GM10248 (cell line): ENCODE measurements at regions not wholly inside any gene's neighbourhood (a gene's known extent, or its start where the extent isn't known, plus 50 kb on each side); places are given as distances from the start of the nearest gene placed in this dataset.

Source experiments
- CTCF ChIA-PET: fragments of 300-600 bp; sonication (Branson Sonifier 250); formaldehyde crosslinking; extraction: SDS; loops from one replicate; lab custom pipeline; 2021; ENCODE audit warnings: antibody characterized with exemption; lab: Yijun Ruan, JAX
- POLR2A ChIA-PET: fragments of 350-650 bp; sonication (Branson Sonifier 250); formaldehyde crosslinking; extraction: SDS; loops from one replicate; lab custom pipeline; 2020; ENCODE audit warnings: antibody characterized with exemption; lab: Yijun Ruan, JAX
- DNase-seq: peaks from one replicate; pipeline ENCODE4 v3.0.0; 2012; ENCODE audit errors: extremely low spot score
- TF ChIP-seq, protein P1 (sequence below): IDR thresholded peaks from 2 replicates; pipeline ENCODE4 v1.5.1; 2012; ENCODE audit warnings: mild to moderate bottlenecking, low read depth; ENCODE audit errors: extremely low read depth, missing control alignments, control extremely low read depth

DNA sequence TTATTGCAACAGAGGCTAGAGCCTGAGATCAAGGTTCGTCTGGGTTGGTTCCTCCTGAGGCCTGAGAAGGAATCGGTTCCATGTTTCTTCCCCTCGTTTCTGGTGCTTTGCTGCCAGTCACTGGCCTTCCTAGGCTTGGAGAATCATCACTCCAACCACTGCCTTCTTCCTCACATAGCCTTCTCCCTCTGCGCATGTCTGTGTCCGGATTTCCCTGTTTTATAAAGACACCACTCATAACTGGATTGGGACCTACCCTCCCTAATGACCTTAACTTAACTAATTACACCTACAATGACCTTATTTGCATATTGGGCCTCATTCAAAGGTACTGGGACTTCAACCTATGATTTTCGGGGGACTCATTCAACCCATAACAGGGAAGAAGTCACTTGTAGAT, 119.8 kb upstream of the CCDC68 start:
- TF ChIP-seq, protein P1, sequence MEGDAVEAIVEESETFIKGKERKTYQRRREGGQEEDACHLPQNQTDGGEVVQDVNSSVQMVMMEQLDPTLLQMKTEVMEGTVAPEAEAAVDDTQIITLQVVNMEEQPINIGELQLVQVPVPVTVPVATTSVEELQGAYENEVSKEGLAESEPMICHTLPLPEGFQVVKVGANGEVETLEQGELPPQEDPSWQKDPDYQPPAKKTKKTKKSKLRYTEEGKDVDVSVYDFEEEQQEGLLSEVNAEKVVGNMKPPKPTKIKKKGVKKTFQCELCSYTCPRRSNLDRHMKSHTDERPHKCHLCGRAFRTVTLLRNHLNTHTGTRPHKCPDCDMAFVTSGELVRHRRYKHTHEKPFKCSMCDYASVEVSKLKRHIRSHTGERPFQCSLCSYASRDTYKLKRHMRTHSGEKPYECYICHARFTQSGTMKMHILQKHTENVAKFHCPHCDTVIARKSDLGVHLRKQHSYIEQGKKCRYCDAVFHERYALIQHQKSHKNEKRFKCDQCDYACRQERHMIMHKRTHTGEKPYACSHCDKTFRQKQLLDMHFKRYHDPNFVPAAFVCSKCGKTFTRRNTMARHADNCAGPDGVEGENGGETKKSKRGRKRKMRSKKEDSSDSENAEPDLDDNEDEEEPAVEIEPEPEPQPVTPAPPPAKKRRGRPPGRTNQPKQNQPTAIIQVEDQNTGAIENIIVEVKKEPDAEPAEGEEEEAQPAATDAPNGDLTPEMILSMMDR: no peak

DNA sequence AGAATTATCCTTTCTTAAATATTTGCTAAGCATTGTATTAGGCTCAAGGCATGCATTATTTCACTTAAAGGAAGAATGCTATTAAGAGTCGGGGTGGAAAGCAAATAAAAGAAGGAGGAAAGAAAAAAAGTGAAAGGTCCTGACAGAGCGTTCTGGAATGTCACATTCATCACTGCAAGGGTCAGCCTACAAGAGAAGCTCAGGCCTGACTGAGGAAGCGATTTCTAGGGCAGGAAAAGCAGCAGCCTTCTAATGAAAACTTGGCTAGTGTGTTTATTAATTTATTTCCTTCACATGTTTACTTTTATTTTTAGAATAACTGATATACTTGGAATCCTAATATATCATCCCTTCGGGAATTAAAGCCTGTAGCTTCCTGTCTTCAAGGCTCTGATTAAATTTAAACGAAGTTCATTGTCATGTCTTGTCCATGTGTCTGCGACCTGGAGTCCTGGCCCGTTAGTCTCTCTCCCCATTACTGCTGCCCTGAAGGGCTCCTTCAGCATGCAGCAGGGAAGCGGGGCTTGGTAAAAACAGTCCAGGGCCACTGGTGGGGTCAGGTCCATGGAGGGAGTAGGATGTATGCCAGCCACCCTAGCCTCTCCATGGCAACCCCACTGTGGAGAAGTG, 119.2 kb upstream of the CCDC68 start:
- DNase-seq: no peak
- POLR2A ChIA-PET: no interaction called here
- CTCF ChIA-PET: no interaction called here
- TF ChIP-seq, protein P1: no peak

More for the DNA sequence above, 119.8 kb upstream of the CCDC68 start:
- ChIA-PET POLR2A (no interaction called here), CTCF (interaction anchor here (1.4 to 1.5 kb wide), 2 partner anchors 8 to 9 kb away, joined by 4 to 7 read pairs; no protein-coding TSS in a partner anchor)
- DNase-seq: no peak

DNA sequence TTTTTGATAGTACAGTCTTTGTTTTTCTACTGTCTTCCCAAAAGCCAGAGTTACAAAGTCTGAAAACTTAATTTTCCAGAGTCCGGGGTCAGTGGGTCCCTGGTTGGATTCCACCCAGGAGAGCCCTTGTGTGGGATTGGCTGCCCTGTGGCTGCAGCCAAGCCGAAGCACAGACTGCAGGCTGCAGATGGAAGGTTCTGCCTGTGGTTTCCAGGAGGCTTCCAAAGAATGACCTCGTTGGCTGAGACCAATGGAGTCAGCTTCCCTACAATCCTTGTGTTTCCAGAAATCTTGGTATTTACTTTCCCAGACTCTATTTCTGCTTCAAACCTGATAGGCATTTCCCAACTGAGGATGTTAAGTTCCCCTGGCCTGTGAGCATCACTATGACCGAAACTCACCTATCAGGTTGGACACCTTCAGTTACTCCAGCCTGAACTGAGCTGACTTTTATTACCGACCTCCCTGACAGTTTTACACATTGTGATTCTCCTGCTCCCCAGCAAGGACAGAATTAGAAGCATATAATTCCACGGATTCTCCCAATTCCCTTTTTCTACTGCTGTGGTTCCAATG, 117.5 kb upstream of the CCDC68 start:
- TF ChIP-seq, protein P1: no peak
- CTCF ChIA-PET: interaction anchor here (0.7 to 1.6 kb wide), 2 partner anchors 8 to 12 kb away, joined by 3 to 6 read pairs; no protein-coding TSS in a partner anchor
- POLR2A ChIA-PET: no interaction called here

DNA sequence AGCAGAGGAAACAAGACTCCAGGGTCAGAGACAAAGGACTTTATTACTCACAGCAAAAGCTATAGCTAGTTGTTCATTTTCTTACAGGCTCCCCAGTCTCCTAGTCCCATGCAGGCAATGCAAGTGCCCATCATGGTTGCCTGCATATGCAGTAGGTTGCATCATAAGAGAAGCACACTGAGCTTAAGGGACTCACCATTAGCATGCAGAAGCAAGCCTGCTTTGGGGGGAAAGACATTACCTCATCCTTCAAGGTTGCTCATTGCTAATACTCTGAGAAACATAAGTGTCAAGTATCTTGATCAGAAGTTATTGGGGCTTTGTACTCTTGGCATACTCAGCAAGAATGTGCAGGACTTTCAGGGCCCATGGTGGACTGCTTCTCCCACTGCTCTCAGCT, 114.6 kb upstream of the CCDC68 start:
- TF ChIP-seq, protein P1: no peak
- no peak for DNase-seq
- CTCF ChIA-PET: interaction anchor here (0.9 to 1.2 kb wide), 2 partner anchors 11 to 15 kb away, joined by 3 read pairs; no protein-coding TSS in a partner anchor
- POLR2A ChIA-PET: no interaction called here

More for the DNA sequence above, 117.5 kb upstream of the CCDC68 start:
- no peak for DNase-seq

DNA sequence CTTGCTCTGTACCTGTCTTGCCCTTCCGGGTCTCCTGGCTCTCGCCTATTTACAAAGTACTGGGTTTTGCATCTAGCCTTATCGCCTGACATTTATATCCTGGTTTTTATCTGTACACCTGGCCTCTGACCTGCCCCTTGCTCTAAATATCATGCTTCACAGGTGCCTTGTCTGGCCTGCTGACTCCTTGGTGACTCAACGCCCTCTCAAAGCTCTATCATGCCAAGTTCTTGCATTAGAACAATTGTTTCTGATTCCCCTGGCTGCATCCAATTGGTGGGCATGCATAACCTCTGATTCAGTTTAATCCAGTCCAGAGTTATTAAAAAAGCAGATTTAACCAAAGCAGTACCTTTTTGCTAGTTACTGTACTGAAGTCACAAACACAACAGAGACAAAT, 113.9 kb upstream of the CCDC68 start:
- DNase-seq: no peak
- POLR2A ChIA-PET: no interaction called here
- CTCF ChIA-PET: interaction anchor here (0.9 to 1.2 kb wide), 2 partner anchors 11 to 14 kb away, joined by 3 read pairs; no protein-coding TSS in a partner anchor
- TF ChIP-seq, protein P1: no peak

DNA sequence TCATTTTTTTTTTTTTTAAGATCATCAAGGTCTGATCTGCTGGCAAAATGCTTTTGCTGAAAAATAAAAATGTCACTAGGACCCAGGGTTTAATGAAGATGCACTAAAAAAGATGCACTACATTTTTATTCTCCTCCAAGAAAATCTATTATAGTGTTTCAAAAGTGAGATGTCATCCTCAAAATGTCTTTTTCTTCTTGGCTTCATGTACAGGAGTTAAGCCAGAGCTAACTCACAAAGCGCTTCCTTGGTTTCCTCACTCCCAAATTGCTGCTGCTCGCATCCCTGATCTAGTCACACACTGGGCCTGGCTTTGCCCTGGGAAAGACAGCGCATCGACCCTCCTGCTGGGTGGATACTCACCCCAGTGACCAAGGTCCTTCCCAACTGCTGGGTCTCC, 113.4 kb upstream of the CCDC68 start:
- TF ChIP-seq, protein P1: no peak
- ChIA-PET CTCF (interaction anchor here (1.2 kb wide), 1 partner anchor 12 kb away, joined by 3 read pairs; no protein-coding TSS in a partner anchor), POLR2A (no interaction called here)
- DNase-seq: no peak
